GM18511 (cell line): ENCODE measurements at regions not wholly inside any gene's neighbourhood (a gene's known extent, or its start where the extent isn't known, plus 50 kb on each side); places are given as distances from the start of the nearest gene placed in this dataset.
"Not testable (repeated sequence)": the region's sequence is repeated elsewhere in the genome, so short reads cannot be mapped to it uniquely, and the experiment has no call there.

ENCODE experiments used
- ATAC-seq: cut with Tn5 transposase; IDR thresholded peaks from one replicate; pipeline ENCODE4 v1.9.1; 2021; ENCODE audit warnings: mild to moderate bottlenecking, moderate library complexity; ENCODE audit not compliant: unreplicated experiment

DNA sequence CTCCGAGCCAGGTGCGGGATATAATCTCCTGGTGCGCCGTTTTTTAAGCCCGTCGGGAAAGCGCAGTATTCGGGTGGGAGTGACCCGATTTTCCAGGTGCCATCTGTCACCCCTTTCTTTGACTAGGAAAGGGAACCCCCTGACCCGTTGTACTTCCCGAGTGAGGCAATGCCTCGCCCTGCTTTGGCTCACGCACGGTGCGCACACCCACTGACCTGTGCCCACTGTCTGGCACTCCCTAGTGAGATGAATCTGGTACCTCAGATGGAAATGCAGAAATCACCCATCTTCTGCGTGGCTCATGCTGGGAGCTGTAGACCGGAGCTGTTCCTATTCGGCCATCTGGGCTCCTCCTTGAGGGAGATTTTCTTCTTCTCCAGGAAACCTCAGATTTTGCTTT, 1135.1 kb upstream of the DIAPH2 start:
- ATAC-seq, result not testable (repeated sequence)

- no peak for ATAC-seq
These were observed 1099.3 kb upstream of the DIAPH2 start for GRCh38 chrX:95585321-95585720.

DNA sequence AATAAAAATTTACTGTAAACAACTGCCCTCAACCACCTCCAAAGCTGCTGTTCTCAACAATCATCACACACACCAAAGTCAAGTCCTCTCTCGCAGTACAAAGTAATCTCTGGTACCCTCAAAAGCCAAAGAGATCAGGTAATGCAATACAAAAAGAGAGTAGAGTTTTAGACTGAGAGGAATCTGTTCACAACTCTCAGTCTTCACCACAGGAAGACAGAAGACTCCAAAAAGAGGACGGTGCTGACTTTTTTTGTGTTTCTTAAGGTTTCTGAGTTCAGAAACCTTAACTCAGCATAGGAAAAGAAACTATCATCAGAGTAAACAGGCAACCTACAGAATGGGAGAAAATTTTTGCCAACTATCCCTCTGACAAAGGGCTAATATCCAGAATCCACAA, 1072.3 kb upstream of the DIAPH2 start:
- ATAC-seq, result no peak

- ATAC-seq, result no peak
These were observed 1062.4 kb upstream of the DIAPH2 start for GRCh38 chrX:95622200-95622599.

DNA sequence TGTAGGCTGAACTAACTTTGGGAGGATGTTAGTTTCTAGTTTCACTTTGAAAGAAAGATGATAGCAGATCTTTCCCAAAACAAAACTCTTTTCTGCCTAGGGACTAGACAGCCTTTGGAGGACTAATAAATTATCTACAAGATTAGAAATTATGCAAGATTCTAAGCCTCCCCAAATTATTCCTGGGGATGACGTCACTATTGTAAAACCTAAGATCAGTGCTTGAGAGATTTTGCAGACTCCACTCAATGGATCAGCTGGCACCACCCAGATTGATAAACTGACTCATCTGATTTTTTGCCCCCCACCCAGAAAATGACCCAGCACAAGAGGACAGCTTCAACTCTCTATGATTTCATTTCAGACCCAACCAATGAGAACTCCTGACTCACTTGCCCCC, 1057.9 kb upstream of the DIAPH2 start:
- no peak for ATAC-seq

GRCh38 chrX:95628796-95629195, 1055.8 kb upstream of the DIAPH2 start:
- ATAC-seq, result no peak

DNA sequence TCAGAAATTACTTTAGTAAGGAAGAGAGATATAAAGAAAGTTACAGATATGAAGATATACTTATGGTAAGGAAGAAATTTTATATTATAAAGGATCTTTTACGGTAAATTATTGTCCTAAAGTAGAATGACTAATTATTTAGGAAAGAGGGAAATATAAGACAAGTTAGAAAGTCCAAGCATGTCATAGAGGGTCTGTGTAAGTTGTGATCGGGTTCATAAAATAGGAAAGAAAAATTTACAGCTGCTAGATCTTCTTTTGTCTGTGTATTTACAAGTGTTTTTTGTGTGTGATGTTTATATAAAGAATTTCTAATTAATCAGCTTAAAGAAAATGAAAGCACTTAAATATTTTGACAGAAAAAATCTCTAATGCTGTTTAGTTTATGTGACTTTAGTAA, 1054.9 kb upstream of the DIAPH2 start:
- no peak for ATAC-seq

- no peak for ATAC-seq
These were observed 1044.4 kb upstream of the DIAPH2 start for GRCh38 chrX:95640226-95640625.

GRCh38 chrX:95645738-95646137, 1038.9 kb upstream of the DIAPH2 start:
- no peak for ATAC-seq

DNA sequence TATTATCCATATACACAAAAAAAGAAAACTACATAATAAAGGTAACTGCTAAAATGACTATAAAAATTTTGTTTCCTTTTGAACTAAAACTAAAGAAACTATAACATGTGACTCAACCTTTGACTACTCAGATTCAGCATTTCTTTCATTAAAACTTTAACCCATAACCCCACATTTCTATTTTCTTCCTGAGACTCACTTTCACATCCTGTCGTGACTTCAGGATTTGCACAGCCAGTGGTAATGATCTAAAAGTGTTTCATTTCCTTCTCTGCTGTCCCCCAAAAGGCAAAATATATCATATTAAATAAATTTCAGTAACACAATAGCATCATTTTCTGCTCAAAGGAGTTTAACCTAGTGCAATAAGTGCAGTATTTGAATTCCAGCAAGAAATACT, 1022.4 kb upstream of the DIAPH2 start:
- ATAC-seq, result peak; percentile 51

DNA sequence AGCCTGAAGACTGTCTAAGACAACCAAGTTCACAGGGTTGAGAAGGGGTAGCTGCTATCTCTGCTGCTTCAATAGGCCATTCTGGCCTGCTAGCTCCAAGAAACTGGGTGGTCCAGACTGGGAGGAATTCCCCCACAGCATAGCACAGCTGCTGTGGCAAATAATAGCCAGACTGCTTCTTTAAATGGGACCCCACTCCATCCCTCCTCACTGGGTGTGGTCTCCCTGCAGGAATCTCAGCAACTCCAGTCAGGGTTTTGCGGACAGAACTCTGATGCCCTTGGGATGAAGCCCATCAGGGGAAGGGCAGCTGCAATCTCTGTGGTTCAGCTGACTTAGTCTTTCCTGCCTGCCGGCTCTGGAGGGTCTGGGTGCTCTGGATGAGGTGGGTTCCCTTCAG, 1018.6 kb upstream of the DIAPH2 start:
- no peak for ATAC-seq

GRCh38 chrX:95675011-95675410, 1009.6 kb upstream of the DIAPH2 start:
- no peak for ATAC-seq

DNA sequence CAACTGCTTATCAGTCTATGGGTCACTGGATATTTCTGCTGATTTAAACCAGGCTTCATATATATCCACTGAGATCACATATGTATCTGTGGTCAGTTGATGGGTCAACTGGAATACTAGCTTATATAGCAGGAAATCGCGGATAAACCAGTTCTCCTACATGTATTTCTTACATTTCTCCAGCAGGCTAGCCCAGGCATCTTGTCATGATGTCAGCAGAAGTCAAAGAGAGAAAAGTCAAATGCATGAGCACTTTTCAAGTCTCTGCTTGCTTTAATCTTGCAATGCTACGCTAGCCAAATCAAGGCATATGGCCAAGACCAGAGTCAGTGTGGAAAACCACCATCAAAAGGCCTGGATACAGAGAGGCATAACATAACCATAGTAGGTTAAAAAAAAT, 1008.8 kb upstream of the DIAPH2 start:
- ATAC-seq, result no peak

- ATAC-seq, result no peak
These were observed 1006.0 kb upstream of the DIAPH2 start for GRCh38 chrX:95678679-95679078.

DNA sequence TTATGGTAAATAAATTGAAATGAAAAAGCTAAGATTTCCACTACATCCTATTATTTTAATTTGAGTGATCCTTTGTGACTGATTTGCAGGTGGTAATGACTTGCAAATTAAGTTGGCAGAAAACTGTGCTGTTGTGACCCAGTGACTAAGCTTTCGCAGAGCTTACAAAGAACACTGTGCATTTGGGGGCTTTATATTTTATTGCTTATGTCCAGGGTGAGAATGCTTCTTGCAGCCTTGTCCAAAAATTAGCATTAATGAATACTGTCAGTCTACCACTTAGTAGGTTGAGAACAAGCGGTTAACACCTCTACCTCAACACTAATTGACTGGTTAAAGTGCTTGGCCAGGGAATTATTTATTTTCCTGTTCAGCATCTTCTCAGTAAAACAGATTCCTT, 991.3 kb upstream of the DIAPH2 start:
- ATAC-seq, result no peak

GRCh38 chrX:95703696-95704095, 980.9 kb upstream of the DIAPH2 start:
- no peak for ATAC-seq

DNA sequence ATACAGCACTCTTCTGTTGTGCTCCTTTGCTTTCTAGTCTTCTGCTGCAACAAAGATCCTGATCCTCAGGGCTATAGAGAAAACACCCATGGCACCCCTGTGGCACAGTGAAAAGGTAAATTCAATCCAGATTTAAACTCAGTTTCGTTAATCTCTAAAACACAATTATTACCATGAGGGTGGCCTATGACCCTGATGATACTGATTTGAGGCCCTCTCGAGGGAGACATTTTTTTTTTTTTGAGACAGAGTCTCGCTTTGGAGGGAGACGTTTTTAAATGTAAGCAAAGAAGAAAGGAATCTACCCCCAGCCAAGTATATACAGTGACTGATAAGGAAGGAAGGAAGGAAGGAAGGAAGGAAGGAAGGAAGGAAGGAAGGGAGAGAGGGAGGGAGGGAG, 967.8 kb upstream of the DIAPH2 start:
- no peak for ATAC-seq

- ATAC-seq, result no peak
These were observed 965.9 kb upstream of the DIAPH2 start for GRCh38 chrX:95718746-95719145.

DNA sequence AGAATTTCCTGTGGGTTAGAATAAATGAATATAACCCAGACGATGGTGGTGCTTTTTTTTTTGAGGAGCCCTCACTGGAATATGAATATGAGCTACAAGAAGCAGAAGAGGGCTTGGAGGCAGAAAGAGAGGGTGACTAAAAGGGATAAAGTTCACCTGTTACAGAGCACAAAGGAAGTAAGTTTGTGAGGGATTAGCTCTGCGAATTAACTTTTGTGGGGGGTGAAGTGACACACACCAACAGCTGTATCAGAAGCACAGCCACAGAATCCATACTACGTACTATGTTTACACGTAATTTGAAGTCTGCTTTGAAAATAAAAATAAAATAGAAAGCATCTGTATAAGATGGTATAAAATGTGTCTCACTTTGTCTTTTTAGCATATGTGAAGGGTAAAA, 963.6 kb upstream of the DIAPH2 start:
- ATAC-seq, result no peak

DNA sequence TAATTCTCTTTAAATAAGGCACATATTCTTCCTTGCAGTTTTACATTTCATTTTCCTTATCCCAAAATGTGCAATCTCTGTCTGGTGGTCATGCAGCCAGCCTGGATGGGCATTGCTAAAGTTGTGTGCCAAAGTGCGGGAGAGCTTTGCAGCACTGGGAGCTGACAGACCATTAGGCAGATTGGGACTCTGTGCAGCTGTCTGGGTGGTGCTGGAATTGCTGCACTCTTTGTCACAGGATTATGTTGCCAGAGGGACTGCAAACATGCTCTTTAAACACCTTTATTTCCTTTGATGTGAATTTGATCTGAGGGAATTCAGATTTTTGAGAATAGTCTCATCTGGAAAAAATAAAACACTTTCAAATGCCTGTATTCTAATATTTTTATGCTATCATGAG, 956.2 kb upstream of the DIAPH2 start:
- ATAC-seq, result no peak

DNA sequence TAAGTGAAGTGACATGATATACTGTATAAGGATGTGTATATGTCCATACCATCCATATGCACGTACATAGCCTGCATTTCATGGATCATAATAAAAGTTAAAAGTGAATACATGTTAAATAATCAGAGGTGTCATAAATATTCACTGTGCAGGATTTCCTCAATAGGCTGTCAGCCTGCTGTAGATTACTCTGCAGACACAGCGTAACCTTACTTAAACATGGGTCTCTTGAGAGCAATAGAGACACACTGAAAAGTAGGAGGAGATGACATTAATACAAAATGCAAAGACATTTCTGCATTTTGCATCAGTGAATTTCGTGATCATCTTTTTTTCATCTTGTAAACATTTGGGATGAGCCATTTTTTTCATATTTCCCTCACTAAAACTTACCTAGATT, 955.2 kb upstream of the DIAPH2 start:
- no peak for ATAC-seq

DNA sequence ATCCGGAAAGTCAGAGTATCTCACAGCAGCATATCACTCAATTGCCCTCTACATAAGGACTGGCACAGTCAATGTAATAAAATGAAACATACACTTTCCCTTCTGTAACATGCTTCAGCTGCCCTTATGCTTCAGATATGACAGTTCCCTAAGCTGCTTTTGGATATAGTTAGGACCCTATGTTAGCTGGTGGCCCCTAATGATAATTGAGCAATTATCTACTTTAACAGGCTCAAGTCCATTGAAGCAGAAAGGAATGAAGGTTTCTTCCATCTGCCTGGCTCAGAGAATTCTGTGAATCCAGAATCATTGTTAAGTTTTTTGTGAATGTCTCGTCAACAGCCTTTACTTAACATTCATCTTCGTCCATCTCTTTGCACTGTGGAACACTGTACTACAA, 951.2 kb upstream of the DIAPH2 start:
- ATAC-seq, result no peak

DNA sequence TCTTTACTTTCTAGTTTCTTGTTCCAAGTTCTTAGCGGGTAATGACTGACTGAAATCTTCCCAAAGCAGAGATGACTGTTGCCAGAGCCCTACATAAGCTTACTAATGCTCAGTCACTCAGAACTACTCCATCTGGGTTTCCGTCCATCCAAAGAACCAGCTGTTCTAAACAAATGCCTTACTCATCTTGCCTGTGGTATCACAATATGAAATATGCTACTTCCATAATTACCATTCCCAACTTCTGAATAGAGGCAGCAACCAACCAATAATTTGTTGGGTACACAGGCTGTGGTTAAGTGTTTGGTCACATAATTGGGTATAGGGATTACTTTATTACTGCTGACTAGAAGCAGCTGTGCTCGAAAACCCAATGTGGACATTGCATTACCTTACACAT, 930.2 kb upstream of the DIAPH2 start:
- ATAC-seq, result no peak

- no peak for ATAC-seq
These were observed 924.3 kb upstream of the DIAPH2 start for GRCh38 chrX:95760356-95760755.
